MM.1S (cell line): ENCODE measurements at regions not wholly inside any gene's neighbourhood (a gene's known extent, or its start where the extent isn't known, plus 50 kb on each side); places are given as distances from the start of the nearest gene placed in this dataset.

Source experiments
- DNase-seq: peaks from one replicate; pipeline ENCODE4 v3.0.0-alpha.2; 2015
- H2AFZ ChIP-seq: fragments of 300-600 bp; sonication (generic); 2 replicates; pipeline ENCODE4 v1.6.0; 2016; ENCODE audit warnings: antibody characterized with exemption, low read length
- H3F3A ChIP-seq: fragments of 300-600 bp; sonication (generic); 2 replicates; pipeline ENCODE4 v1.6.1; 2016; ENCODE audit warnings: mild to moderate bottlenecking, antibody characterized with exemption, low read length, moderate library complexity, mixed read lengths; ENCODE audit not compliant: insufficient read depth
- H3K27ac ChIP-seq: fragments of 300-600 bp; sonication (generic); 2 replicates; pipeline ENCODE4 v1.5.1; 2016; ENCODE audit warnings: mild to moderate bottlenecking, low read length
- H3K27me3 ChIP-seq: fragments of 300-600 bp; sonication (generic); replicated peaks from 2 replicates; pipeline ENCODE4 v1.6.0; 2016; ENCODE audit warnings: low read length; ENCODE audit not compliant: insufficient read depth
- H3K36me3 ChIP-seq: fragments of 300-600 bp; sonication (generic); replicated peaks from 2 replicates; pipeline ENCODE4 v1.6.1; 2016; ENCODE audit warnings: mild to moderate bottlenecking, low read length, mixed read lengths; ENCODE audit not compliant: insufficient read depth
- H3K4me1 ChIP-seq: fragments of 300-600 bp; sonication (generic); 2 replicates; pipeline ENCODE4 v1.6.1; 2016; ENCODE audit warnings: low read length, mixed read lengths
- H3K4me2 ChIP-seq: fragments of 300-600 bp; sonication (generic); 2 replicates; pipeline ENCODE4 v1.6.0; 2016; ENCODE audit warnings: low read depth, low read length
- H3K4me3 ChIP-seq: fragments of 300-600 bp; sonication (generic); 2 replicates; pipeline ENCODE4 v1.5.1; 2016; ENCODE audit warnings: low read length, mixed read lengths
- H3K79me2 ChIP-seq: fragments of 300-600 bp; sonication (generic); 2 replicates; pipeline ENCODE4 v1.6.1; 2016; ENCODE audit warnings: mixed run types, low read length, mixed read lengths
- H3K9ac ChIP-seq: fragments of 300-600 bp; sonication (generic); 2 replicates; pipeline ENCODE4 v1.6.1; 2016; ENCODE audit warnings: low read length, mixed read lengths
- H3K9me2 ChIP-seq: fragments of 300-600 bp; sonication (generic); replicated peaks from 2 replicates; pipeline ENCODE4 v1.6.1; 2016; ENCODE audit warnings: mild to moderate bottlenecking, low read length, mixed read lengths; ENCODE audit not compliant: insufficient read depth
- H3K9me3 ChIP-seq: fragments of 300-600 bp; sonication (generic); replicated peaks from 2 replicates; pipeline ENCODE4 v1.6.1; 2016; ENCODE audit warnings: mild to moderate bottlenecking, low read length, mixed read lengths; ENCODE audit not compliant: insufficient read depth
- H4K20me1 ChIP-seq: fragments of 300-600 bp; sonication (generic); 2 replicates; pipeline ENCODE4 v1.6.1; 2016; ENCODE audit warnings: mild to moderate bottlenecking, low read length, moderate library complexity, mixed read lengths; ENCODE audit not compliant: insufficient read depth
- EZH2 ChIP-seq: fragments of 300-600 bp; sonication (generic); optimal IDR thresholded peaks from 2 replicates; pipeline ENCODE3; 2017; ENCODE audit warnings: low read depth, mild to moderate bottlenecking, antibody characterized with exemption, low read length, mixed read lengths
- EZH2phosphoT487 ChIP-seq: fragments of 300-600 bp; sonication (generic); IDR thresholded peaks from 2 replicates; pipeline ENCODE4 v1.6.1; 2018; ENCODE audit warnings: antibody characterized with exemption, low read length
- TF ChIP-seq, protein P1 (sequence below): fragments of 300-600 bp; sonication (generic); IDR thresholded peaks from 2 replicates; pipeline ENCODE4 v1.5.1; 2016; ENCODE audit warnings: antibody characterized with exemption, low read length, mixed read lengths

- no peaks in the 10 kb centered on the region for H3K9me2 ChIP-seq
- H3F3A ChIP-seq = no peaks in the 10 kb centered on the region
- no peak overlapping the region for H3K4me3 ChIP-seq
- H4K20me1 ChIP-seq = no peaks in the 10 kb centered on the region
- H3K27ac ChIP-seq = no peak overlapping the region
- H3K36me3 ChIP-seq = no peaks in the 10 kb centered on the region
- H3K9me3 ChIP-seq = no peaks in the 10 kb centered on the region
- no peaks in the 10 kb centered on the region for H3K79me2 ChIP-seq
- H3K4me1 ChIP-seq = no peaks in the 10 kb centered on the region
- DNase-seq = no peak
- no peak overlapping the region for H2AFZ ChIP-seq
- H3K4me2 ChIP-seq = no peak overlapping the region
- TF ChIP-seq, protein P1, sequence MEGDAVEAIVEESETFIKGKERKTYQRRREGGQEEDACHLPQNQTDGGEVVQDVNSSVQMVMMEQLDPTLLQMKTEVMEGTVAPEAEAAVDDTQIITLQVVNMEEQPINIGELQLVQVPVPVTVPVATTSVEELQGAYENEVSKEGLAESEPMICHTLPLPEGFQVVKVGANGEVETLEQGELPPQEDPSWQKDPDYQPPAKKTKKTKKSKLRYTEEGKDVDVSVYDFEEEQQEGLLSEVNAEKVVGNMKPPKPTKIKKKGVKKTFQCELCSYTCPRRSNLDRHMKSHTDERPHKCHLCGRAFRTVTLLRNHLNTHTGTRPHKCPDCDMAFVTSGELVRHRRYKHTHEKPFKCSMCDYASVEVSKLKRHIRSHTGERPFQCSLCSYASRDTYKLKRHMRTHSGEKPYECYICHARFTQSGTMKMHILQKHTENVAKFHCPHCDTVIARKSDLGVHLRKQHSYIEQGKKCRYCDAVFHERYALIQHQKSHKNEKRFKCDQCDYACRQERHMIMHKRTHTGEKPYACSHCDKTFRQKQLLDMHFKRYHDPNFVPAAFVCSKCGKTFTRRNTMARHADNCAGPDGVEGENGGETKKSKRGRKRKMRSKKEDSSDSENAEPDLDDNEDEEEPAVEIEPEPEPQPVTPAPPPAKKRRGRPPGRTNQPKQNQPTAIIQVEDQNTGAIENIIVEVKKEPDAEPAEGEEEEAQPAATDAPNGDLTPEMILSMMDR = no peak
- no peak for TF ChIP-seq EZH2
- no peak for TF ChIP-seq EZH2phosphoT487
- H3K27me3 ChIP-seq = no peaks in the 10 kb centered on the region
- H3K9ac ChIP-seq = no peak overlapping the region
Observed at GRCh38 chr6:9186148-9186547, 750.8 kb upstream of the SLC35B3 start.

DNA sequence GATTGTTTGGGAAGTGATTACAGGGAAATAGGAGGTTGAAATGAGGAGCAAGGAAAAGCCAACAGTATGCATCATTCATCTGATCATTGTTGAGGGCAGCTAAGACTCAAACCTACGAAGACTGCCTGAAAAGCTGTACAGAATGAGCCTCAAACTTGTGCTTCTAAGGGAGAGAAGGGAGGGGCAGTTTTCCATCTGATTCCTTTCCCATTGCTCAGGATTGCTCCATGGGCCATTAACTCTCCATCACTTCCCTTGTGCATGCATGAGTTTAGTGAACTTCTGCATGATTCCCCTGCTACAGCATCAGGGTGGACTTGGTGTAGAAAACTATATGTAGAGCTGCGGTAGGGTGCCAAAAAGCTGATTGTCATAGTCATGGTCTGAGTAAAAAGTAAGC is 742.7 kb upstream of the SLC35B3 start:
- Histone ChIP-seq H4K20me1 (no peaks in the 10 kb centered on the region), H3F3A (no peaks in the 10 kb centered on the region), H3K9ac (no peak overlapping the region), H3K4me2 (no peak overlapping the region), H3K27ac (no peak overlapping the region), H3K9me3 (no peaks in the 10 kb centered on the region), H3K9me2 (no peaks in the 10 kb centered on the region), H2AFZ (no peak overlapping the region), H3K79me2 (no peaks in the 10 kb centered on the region), H3K4me3 (no peak overlapping the region), H3K36me3 (no peaks in the 10 kb centered on the region), H3K27me3 (no peaks in the 10 kb centered on the region), H3K4me1 (0 out of 2 replicates have a peak, but pooled peaks cover under 1% of the 10 kb centered on the region)
- TF ChIP-seq EZH2phosphoT487 (no peak), EZH2 (no peak)
- TF ChIP-seq, protein P1 = no peak
- DNase-seq = no peak

- Histone ChIP-seq H3K4me3 (no peak overlapping the region), H3K4me2 (peak overlapping the region; percentile 15; the same call in 1 of the 2 replicates), H2AFZ (no peak overlapping the region), H3F3A (no peaks in the 10 kb centered on the region), H3K27ac (peak overlapping the region; percentile 32; the same call in 1 of the 2 replicates), H3K79me2 (no peaks in the 10 kb centered on the region), H3K9ac (no peak overlapping the region), H4K20me1 (no peaks in the 10 kb centered on the region), H3K27me3 (no peaks in the 10 kb centered on the region), H3K9me2 (no peaks in the 10 kb centered on the region), H3K36me3 (no peaks in the 10 kb centered on the region), H3K9me3 (no peaks in the 10 kb centered on the region), H3K4me1 (peaks cover 5% of the 10 kb centered on the region; the same call in 1 of the 2 replicates)
- no peak for TF ChIP-seq EZH2
- TF ChIP-seq, protein P1 = no peak
- no peak for TF ChIP-seq EZH2phosphoT487
- peak; percentile 43 for DNase-seq
Observed at GRCh38 chr6:9173229-9173628, 737.9 kb upstream of the SLC35B3 start.
